ENCODE measurements at regions not wholly inside any gene's neighbourhood (a gene's known extent, or its start where the extent isn't known, plus 50 kb on each side); places are given as distances from the start of the nearest gene placed in this dataset.
"Not testable (repeated sequence)": the region's sequence is repeated elsewhere in the genome, so short reads cannot be mapped to it uniquely, and the experiment has no call there.

DNA sequence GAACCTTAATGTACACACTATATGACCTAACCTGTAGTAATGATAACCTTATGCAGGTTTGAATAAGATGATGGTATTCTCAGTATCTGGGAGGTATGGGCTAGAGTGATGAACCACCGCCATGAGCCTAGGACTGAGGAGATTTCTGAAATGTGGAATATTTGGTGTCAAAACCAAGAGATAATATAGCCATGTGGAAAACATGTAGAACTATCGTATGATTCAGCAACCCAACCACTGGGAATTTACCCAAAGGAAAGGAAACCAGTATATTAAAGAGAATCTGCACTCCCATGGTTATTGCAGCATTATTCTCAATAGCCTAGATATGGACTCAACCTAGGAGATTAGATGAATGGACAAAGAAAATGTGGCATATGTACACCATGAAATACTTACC, 271.7 kb upstream of the BTG1 start:
- DNase-seq: no peak

DNA sequence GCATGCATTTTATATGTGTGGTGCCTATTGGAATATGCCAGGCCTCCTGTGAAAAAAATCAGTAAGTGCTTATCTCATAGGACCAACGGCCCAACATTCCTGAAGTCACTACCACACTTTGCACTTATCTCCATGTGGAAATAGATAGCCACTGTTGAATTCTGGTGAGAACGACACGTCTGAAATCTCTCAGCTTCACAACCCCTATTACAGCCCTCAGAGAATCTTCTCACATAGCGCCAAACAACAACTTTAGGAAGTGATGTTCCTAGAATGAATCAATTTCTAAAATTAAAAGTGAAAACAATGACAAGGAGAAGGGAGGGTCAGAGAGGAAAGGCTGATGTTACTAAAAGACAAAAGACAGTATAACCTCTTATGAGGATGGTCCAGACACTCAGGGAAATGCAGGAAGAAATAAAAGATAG, 270.8 kb upstream of the BTG1 start:
- DNase-seq: no peak

DNA sequence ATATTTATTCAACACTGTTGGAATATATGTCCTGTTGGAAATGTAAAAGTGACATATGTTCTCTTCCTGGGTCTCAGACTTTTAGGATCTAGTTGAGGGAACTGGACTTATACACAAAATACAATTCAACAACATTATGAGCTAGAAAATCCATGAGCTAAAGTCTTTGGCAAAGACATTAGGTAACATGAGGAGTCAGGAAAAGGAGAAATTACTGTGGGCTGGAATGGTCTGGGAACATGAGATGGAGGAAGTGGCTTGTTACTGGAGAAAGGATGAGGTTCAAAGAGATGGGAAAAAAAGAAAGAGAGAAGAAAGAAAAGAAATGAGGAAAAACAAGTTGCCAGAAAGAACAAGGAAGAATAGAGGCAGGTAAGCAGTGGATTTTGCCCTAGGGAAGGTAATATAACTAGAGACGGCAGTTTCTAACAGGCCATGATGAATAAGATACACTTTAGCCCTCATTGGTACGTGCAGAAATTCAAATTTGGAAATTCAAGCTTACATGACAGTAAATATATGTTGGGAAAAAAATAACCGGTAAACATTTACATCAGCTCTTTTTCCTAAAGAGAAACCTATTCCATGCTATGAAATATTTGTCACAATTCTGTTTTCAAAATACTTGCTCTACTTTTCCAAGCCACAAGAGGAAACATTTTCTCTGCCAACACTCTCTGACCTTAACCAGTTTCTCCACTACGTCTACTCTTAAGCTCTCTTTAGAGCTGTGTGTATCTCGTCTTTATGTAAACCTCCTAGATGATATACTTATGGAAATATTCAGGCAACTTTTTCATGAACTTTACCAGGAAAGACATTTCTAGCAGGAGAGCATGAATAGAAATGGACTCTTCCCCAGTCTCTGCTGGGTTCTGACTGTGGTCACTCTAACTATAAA, 268.8 kb upstream of the BTG1 start:
- DNase-seq: no peak

GRCh38 chr12:92413286-92413685, 267.6 kb upstream of the BTG1 start:
- no peak for DNase-seq

- DNase-seq: no peak
Observed at GRCh38 chr12:92412856-92413255, 267.2 kb upstream of the BTG1 start.

- DNase-seq: no peak
Observed at GRCh38 chr12:92411687-92412086, 266.0 kb upstream of the BTG1 start.

- DNase-seq: peak; percentile 17
Observed at GRCh38 chr12:92408072-92408900, 262.6 kb upstream of the BTG1 start.

GRCh38 chr12:92406404-92407070, 260.9 kb upstream of the BTG1 start:
- DNase-seq: not testable (repeated sequence)

GRCh38 chr12:92405801-92406251, 260.2 kb upstream of the BTG1 start:
- not testable (repeated sequence) for DNase-seq

GRCh38 chr12:92404921-92405320, 259.3 kb upstream of the BTG1 start:
- DNase-seq: no peak

- DNase-seq: no peak
Observed at GRCh38 chr12:92404259-92404894, 258.7 kb upstream of the BTG1 start.

DNA sequence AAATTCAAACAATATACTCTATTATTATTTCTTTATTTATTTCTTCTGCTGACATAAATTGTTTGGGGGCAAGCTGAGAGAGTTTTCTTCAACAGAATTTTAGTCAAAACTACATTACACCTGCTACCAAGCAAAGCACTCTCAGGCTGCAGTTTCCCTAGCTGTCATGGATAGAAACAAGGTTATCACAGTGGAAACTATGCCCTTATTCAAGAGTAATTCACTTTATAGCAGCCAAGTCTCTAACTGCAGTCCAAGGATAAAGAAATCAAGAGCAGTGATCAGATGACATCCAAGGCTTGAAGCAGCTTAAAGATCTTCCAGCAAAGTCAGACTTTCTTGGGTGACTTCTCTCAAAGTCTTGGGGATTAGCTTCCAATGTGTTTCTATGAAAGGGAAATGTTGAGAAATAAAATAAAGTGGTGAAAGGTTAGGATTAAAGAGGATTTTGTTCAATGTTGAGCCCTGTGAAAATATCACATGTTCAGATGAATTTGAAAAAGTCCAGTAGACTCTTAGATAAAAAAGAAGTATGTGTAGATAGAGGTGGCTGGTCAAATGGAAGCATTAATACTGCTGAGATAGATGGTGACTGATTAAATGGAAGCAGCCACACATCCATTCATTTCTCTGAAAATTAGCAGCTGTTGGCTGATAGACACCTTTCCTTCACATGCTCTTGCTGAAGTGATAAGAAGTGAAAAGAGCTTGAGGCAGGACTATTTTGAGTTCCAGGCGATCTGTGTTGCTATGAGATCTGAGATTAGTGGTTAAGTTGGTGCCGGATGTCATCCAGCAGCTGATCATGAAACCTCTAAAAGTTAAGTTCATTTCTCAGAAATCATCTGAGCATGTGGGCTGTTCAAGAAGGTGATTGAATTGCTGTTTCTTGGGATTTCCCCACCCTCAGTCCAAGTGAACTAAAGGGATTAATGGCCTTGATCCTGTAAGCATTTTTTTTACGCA, 257.8 kb upstream of the BTG1 start:
- no peak for DNase-seq

- no peak for DNase-seq
Observed at GRCh38 chr12:92402415-92402814, 256.8 kb upstream of the BTG1 start.

- DNase-seq: no peak
Observed at GRCh38 chr12:92400006-92400405, 254.4 kb upstream of the BTG1 start.

DNA sequence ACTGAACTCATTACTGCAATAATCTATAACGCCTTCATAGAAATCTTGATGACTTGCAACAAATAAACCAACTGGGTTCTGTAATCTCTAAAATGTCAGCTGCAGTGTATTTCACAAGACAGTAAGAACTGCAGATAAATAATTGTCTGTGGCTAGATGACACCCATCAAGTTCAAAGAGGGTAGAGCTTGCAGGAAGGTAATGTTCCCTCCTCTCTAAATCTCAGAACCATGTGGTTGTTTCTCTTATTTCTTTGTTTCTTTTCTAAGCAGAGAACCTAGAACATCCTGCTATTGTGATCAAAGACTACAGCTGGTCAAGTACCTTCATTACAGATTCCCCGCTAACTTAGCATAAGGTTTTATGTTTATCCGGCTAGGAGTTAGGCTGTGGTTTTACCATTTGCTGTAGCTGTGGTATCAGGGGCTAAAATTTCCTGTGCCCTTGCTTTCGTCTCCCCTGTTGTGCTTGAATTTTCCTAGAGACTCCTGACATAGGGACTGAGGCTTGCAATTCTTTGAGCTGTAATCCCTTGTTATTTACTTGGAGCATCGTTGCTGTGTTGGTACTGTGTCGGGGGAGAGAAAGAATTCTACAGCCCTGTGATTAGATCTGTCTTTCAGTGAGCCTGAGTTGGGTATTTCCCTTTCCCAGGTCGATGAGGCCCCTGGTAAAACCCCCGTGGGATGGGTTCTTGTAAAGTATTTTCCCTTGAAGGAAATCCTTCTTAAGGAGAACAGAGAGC, 253.1 kb upstream of the BTG1 start:
- no peak for DNase-seq

GRCh38 chr12:92396647-92397252, 251.1 kb upstream of the BTG1 start:
- no peak for DNase-seq

DNA sequence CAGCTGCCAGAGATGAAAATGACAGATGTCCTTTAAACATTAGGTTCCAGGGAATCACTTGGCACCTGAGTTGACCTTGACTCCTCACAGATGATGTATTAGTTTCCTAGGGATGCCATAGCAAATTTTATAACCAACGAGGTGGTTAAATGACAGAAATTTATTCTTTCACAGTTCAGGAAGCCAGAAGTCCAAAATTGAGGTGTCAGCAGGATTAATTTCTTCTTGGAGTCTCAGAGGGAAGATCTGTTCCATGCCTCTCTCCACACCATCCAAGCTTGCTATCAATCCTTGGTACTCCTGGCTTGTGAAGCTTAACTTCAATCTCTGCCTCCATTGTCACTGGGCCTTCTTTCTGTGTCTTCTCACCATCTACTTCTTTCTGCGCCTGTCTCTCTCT, 249.7 kb upstream of the BTG1 start:
- DNase-seq: no peak

GRCh38 chr12:92394895-92395294, 249.2 kb upstream of the BTG1 start:
- no peak for DNase-seq

GRCh38 chr12:92393504-92393903, 247.9 kb upstream of the BTG1 start:
- no peak for DNase-seq

- not testable (repeated sequence) for DNase-seq
Observed at GRCh38 chr12:92391726-92392125, 246.1 kb upstream of the BTG1 start.

Measured in NCI-H345 (cell line).